ENCODE measurements at regions not wholly inside any gene's neighbourhood (a gene's known extent, or its start where the extent isn't known, plus 50 kb on each side); places are given as distances from the start of the nearest gene placed in this dataset.

GRCh38 chr13:63005625-63006024, 1590.0 kb upstream of the PCDH20 start:
- ChIA-PET CTCF (no interaction called here), POLR2A (no interaction called here)
- no peak for DNase-seq (ENCODE audit: extremely low spot score)
- TF ChIP-seq CTCF (IDR thresholded peaks at IDR 0.05; ENCODE audit: control extremely low read depth, extremely low read depth, low read depth, missing control alignments): no peak

GRCh38 chr13:62997696-62998095, 1582.0 kb upstream of the PCDH20 start:
- POLR2A ChIA-PET: no interaction called here
- TF ChIP-seq CTCF (IDR thresholded peaks at IDR 0.05; ENCODE audit: control extremely low read depth, extremely low read depth, low read depth, missing control alignments): no peak
- no peak for DNase-seq (ENCODE audit: extremely low spot score)
- CTCF ChIA-PET: no interaction called here

- ChIA-PET POLR2A (no interaction called here), CTCF (no interaction called here)
- DNase-seq (ENCODE audit: extremely low spot score): no peak
- no peak for TF ChIP-seq CTCF (IDR thresholded peaks at IDR 0.05; ENCODE audit: control extremely low read depth, extremely low read depth, low read depth, missing control alignments)
Measured at GRCh38 chr13:62997038-62997599, 1581.5 kb upstream of the PCDH20 start.

- no peak for DNase-seq (ENCODE audit: extremely low spot score)
- ChIA-PET POLR2A (no interaction called here), CTCF (no interaction called here)
- no peak for TF ChIP-seq CTCF (IDR thresholded peaks at IDR 0.05; ENCODE audit: control extremely low read depth, extremely low read depth, low read depth, missing control alignments)
Measured at GRCh38 chr13:62973804-62974203, 1558.2 kb upstream of the PCDH20 start.

- no peak for DNase-seq (ENCODE audit: extremely low spot score)
- TF ChIP-seq CTCF (IDR thresholded peaks at IDR 0.05; ENCODE audit: control extremely low read depth, extremely low read depth, low read depth, missing control alignments): no peak
- ChIA-PET POLR2A (no interaction called here), CTCF (interaction anchor here (2.2 kb wide), 1 partner anchor 10 kb away, joined by 7 read pairs; no protein-coding TSS in a partner anchor)
Measured at GRCh38 chr13:62964522-62964921, 1548.9 kb upstream of the PCDH20 start.

- no peak for DNase-seq (ENCODE audit: extremely low spot score)
- ChIA-PET POLR2A (no interaction called here), CTCF (no interaction called here)
- no peak for TF ChIP-seq CTCF (IDR thresholded peaks at IDR 0.05; ENCODE audit: control extremely low read depth, extremely low read depth, low read depth, missing control alignments)
Measured at GRCh38 chr13:62960723-62961122, 1545.1 kb upstream of the PCDH20 start.

GRCh38 chr13:62933809-62934208, 1518.2 kb upstream of the PCDH20 start:
- DNase-seq (ENCODE audit: extremely low spot score): no peak
- TF ChIP-seq CTCF (IDR thresholded peaks at IDR 0.05; ENCODE audit: control extremely low read depth, extremely low read depth, low read depth, missing control alignments): no peak
- CTCF ChIA-PET: no interaction called here
- POLR2A ChIA-PET: no interaction called here
